Head of caudate nucleus (tissue), 42 donors: ENCODE measurements at regions not wholly inside any gene's neighbourhood (a gene's known extent, or its start where the extent isn't known, plus 50 kb on each side); places are given as distances from the start of the nearest gene placed in this dataset.
"Not testable (repeated sequence)": the region's sequence is repeated elsewhere in the genome, so short reads cannot be mapped to it uniquely, and the experiment has no call there.

ENCODE experiments used
- DNase-seq, 42 donors: peaks; one replicate each; pipeline versions ENCODE4 v3.0.0 to v3.0.0-alpha.2; 2020 to 2021; ENCODE audit warnings: mixed read lengths in 7 of 42
- intact Hi-C: fragments of 100-400 bp; cut with DNase I; formaldehyde crosslinking; loops from one replicate; pipeline ENCODE4 v1.15.0; 2022

DNA sequence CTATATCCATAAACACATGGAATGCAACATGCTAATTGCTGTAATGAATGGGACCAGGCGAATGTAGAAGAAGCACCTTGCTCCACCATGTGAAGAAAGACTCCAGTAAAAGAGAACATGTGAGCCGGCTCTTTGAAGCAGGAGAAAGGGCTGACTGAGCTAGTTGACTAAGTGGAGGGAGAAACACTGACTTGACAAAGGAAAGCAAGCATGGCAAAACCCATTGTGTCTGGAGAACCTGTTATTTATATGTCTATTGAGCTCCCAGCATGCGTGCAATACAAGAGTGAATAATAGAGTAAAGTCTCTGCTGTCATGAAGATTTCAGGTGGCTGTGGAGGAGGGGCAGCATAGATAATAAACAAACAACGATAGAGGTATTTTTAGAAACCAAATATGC, 559.9 kb downstream of the RAB28 start:
- intact Hi-C loops: no loop called here
- DNase-seq: no peak

- intact Hi-C loops: no loop called here
- no peak for DNase-seq
Measured at GRCh38 chr4:12912896-12913418, 571.2 kb downstream of the RAB28 start.

GRCh38 chr4:12911750-12912358, 572.3 kb downstream of the RAB28 start:
- intact Hi-C loops: no loop called here
- no peak for DNase-seq

- DNase-seq, intact Hi-C loops: not testable (repeated sequence)
Measured at GRCh38 chr4:12903640-12904039, 580.5 kb downstream of the RAB28 start.

GRCh38 chr4:12902735-12903134, 581.4 kb downstream of the RAB28 start:
- intact Hi-C loops: no loop called here
- no peak for DNase-seq

GRCh38 chr4:12897954-12898353, 586.2 kb downstream of the RAB28 start:
- DNase-seq: no peak
- intact Hi-C loops: no loop called here

GRCh38 chr4:12894062-12894461, 590.1 kb downstream of the RAB28 start:
- DNase-seq: no peak
- intact Hi-C loops: no loop called here

DNA sequence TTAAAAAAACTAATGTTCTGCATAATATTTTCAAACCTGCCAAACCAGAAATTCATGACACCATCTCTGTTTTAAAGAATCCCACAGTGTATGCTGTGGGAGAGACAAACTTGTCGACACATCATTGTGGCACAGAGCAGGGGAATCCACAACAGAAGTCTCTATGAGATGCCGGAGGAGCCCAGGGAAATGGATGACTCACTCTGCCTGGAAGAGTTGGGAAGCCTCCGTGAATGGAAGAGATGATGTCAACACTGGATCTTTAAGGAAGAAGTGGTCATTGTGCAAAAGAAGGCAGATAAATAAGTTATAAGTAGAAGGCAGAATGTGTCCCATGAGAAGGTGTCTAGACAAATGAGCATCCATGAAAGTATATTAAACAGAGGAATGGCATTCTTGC, 595.1 kb downstream of the RAB28 start:
- no peak for DNase-seq

DNA sequence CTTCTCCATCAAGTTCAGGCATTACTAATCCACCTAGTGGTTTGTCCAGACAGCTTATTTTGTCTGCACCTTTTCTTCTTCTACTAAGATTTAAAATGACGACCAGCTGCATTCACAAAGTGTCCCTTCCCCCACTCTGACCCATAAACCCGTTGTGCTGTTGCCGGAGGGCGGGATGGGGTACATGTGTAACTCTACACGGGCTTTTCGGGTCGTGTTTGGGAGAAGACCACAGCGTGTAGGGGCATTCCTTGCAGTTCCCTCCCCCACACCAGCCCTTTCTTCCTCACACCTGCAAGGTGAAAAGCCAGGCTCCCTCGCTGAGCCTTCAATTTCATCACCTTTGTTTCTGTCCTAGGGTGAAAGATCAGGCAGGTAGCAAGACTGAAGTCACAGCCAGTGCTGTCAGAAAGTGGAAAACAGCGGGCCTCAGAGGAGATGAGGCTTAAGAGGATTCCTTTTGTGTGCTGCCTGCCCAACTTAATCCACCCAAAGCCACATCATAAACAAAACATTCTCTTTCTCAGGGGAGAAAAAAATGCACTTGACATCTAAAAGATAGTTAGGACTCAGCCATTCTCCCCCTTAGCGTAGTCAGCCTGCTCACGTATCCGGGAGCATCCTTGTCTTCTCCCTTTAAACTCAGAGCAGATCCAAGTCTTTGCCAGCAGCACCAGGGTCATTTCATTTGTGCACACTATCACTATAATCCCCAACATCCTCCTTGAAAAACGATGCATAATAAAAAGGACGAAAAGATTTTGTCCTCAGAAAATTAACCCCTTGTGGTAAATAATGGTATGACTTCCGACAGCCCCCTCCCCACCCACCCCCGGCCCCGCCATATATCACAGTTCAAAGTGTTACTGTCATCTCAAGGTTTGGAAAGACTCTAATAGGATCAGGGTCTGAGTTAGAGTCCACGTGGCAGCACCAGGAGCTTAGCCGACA, 599.0 kb downstream of the RAB28 start:
- no peak for DNase-seq
- intact Hi-C loops: no loop called here

More for the DNA sequence above, 595.1 kb downstream of the RAB28 start:
- intact Hi-C loops: no loop called here

GRCh38 chr4:12881945-12882584, 602.1 kb downstream of the RAB28 start:
- peak in 6 of 42 donors; percentile 3 to 35 (median 14) for DNase-seq
- intact Hi-C loops: no loop called here

DNA sequence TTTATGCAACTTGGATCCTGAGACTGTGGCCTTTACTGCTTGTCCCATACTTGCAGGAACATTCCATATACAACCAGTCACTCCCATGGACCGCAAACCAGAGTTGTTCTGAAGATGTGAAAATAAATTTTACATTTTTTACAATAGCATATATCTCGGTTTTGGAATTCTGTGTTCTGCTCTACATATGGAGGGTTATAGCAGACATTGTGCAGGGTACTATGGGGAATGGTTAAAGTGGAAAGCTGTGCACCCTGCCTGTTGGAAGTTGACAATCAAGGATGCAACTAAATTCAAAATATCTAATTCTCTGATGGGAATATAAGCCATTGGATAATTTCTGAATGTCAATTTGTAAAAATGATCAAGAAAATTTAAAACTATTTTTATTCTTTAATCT, 603.3 kb downstream of the RAB28 start:
- intact Hi-C loops: no loop called here
- no peak for DNase-seq

GRCh38 chr4:12879496-12879895, 604.6 kb downstream of the RAB28 start:
- intact Hi-C loops: no loop called here
- DNase-seq: no peak

GRCh38 chr4:12875640-12876243, 608.4 kb downstream of the RAB28 start:
- intact Hi-C loops: no loop called here
- no peak for DNase-seq

- no peak for DNase-seq
- intact Hi-C loops: no loop called here
Measured at GRCh38 chr4:12873351-12873750, 610.8 kb downstream of the RAB28 start.

- intact Hi-C loops: no loop called here
Measured at GRCh38 chr4:12861422-12861821, 622.7 kb downstream of the RAB28 start.

DNA sequence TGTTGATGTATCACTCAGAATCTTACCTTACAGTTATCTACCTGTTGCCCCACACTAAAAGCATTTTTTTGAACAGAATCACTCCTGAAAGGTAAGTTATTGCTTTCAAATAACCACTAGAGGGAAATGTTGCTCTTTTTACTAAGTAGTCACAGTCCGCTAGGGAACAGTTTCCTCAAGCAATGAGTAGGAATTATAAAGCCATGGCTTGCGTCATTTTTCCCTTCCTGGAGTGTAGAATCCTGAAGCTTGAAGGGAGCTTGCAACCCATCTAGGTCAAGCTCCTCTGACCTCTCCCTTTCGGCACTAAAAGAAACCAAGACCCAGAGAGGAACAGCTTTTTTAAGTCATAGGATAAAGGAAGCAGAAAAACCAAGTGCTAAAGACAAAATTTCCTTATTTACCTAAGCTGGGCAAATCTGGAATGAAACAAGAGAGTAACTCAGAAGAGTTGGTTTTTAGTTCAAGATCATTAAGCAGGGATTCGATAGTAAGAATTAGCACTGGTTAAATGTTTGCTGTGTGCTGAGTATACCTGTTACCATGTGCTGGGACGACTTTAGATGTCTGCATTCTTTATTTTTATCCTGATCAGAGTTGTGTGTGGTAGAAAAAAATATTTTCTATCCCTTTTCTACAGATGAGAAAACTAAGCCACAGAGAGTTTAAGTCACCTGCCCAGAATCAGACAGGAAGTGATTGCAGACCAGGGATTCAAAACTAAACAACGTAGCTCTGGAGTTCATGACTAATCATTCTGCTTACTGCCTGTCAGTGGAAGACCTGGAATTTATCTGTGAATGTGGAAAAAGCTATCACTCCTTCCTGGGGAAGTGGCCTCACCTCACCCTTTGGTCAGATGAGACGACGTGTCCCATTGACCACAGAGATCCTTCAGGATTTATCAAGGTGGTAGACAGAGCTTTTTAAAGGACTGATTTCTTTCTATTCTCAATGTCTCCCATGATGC, 631.5 kb downstream of the RAB28 start:
- intact Hi-C loops: loop anchor here (5.0 kb wide), 1 partner anchor 695 kb away; no protein-coding TSS in a partner anchor
- DNase-seq: peak in 10 of 42 donors; percentile 1 to 39 (median 10)

More at GRCh38 chr4:12861422-12861821, 622.7 kb downstream of the RAB28 start:
- no peak for DNase-seq

DNA sequence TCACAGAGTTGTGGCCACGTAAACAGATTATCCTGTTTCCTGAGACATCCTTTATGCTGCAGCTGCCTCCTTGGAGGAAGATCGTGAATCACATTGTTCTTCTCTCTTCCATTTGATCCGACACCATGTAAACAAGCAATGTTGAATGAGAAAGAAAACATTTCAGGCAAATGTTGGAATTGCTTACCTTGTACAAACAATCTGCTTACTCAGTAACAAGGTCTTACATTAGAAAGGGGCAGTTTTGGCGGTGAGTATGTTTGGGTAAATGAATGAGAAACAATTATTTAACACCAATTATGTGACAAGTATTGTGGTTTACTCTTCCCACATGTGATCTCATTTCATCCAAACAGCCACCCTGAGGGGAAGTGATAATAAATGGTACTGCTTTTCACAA, 637.8 kb downstream of the RAB28 start:
- intact Hi-C loops: no loop called here
- no peak for DNase-seq

DNA sequence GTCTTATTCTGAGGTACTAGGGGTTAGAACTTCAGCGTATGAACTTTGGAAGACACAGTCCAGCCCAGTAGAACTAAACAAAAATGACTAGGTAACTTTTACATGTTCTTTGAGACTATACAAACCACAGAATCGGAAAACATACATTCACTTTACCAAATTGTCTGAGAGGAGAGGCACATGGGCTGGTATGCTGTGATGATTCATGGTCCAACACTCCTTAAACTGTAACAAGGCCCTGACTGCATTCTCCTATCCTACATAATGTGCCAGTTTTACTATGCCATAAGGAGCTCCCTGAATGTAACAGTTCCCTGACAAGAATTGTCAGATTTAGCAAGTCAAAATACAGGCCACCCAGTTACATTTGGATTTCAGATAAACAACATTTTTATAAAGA, 640.0 kb downstream of the RAB28 start:
- intact Hi-C loops: no loop called here
- DNase-seq: no peak
